ENCODE measurements at regions not wholly inside any gene's neighbourhood (a gene's known extent, or its start where the extent isn't known, plus 50 kb on each side); places are given as distances from the start of the nearest gene placed in this dataset.

DNA sequence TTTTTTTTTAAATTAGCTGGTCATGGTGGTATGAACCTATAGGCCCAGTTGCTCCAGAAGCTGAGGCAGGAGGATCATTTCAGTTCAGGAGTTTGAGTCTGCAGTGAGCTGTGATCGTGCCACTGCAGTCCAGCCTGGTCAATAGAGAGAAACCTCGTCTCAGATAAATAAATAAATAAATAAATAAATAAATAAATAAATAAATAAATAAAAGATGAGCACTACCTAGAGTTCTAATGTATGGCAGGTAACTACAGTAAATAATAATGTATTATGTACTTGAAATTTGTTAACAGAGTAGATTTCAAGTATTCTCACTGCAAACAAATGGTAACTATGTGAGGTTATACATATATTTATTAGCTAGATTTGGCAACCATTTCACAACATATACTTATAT is 697.9 kb upstream of the ID2 start:
- no peak for TF ChIP-seq EZH2 (IDR thresholded peaks at IDR 0.05; ENCODE audit: borderline replicate concordance, low read depth, low read length, poor library complexity, severe bottlenecking)
- TF ChIP-seq, protein P1, sequence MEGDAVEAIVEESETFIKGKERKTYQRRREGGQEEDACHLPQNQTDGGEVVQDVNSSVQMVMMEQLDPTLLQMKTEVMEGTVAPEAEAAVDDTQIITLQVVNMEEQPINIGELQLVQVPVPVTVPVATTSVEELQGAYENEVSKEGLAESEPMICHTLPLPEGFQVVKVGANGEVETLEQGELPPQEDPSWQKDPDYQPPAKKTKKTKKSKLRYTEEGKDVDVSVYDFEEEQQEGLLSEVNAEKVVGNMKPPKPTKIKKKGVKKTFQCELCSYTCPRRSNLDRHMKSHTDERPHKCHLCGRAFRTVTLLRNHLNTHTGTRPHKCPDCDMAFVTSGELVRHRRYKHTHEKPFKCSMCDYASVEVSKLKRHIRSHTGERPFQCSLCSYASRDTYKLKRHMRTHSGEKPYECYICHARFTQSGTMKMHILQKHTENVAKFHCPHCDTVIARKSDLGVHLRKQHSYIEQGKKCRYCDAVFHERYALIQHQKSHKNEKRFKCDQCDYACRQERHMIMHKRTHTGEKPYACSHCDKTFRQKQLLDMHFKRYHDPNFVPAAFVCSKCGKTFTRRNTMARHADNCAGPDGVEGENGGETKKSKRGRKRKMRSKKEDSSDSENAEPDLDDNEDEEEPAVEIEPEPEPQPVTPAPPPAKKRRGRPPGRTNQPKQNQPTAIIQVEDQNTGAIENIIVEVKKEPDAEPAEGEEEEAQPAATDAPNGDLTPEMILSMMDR (conservative IDR thresholded peaks at IDR 0.05; ENCODE audit: low read depth, low read length) = no peak
- no peaks in the 10 kb centered on the region for H3K36me3 ChIP-seq (ENCODE audit: insufficient read depth, low read length, poor library complexity, severe bottlenecking)
- peaks cover 9% of the 10 kb centered on the region for H3K9me3 ChIP-seq (ENCODE audit: low read depth, low read length, poor library complexity, severe bottlenecking)
- CTCF ChIA-PET = no interaction called here
- H3K4me3 ChIP-seq (ENCODE audit: low read depth, low read length, poor library complexity, severe bottlenecking) = no peak overlapping the region
- H3K27ac ChIP-seq (ENCODE audit: low read depth, low read length, poor library complexity, severe bottlenecking) = no peak overlapping the region
- no peaks in the 10 kb centered on the region for H3K27me3 ChIP-seq (replicated peaks; ENCODE audit: insufficient read depth, low read depth, low read length, poor library complexity)
- POLR2A ChIA-PET (ENCODE audit: low non-redundant PET) = no interaction called here
- intact Hi-C loops (cut with micrococcal nuclease; ENCODE audit: unreplicated experiment) = no loop called here
- BruUV-seq (replicated peaks) = no TSS peak
- no peaks in the 10 kb centered on the region for H3K4me1 ChIP-seq (ENCODE audit: insufficient read depth, low read length, poor library complexity, severe bottlenecking)
- no peak for DNase-seq (ENCODE audit: low spot score)

DNA sequence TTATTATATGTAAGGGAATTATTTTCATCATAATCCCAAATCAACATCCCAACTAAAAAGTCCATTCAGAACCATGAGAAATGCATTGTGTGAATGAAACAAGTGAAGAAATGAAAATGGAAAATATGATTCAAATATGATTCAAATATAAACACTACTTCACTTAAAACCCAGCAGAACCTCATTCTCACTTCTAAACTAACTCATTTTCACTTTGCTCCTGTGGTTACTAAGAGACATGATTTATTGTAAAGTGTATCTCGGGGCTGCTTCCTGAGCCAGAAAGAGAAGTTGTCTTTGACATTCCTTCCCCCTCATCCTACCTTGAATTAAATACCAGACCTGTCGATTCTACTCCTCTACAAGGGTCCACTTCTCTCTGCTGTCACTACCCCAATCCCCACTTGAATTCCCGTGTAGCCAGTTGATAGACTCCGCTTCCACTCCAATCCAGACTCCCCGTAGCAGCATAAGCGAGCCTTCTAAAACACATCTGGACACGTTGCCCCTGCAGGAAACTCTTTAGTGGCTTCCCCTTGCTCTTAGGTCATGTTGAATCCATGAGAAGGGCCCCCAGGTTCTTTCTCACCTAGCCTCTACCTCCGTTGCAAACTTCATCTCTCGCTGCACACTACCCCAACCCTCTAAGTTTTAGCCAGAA is 697.0 kb upstream of the ID2 start:
- no peaks in the 10 kb centered on the region for H3K36me3 ChIP-seq (ENCODE audit: insufficient read depth, low read length, poor library complexity, severe bottlenecking)
- H3K4me3 ChIP-seq (ENCODE audit: low read depth, low read length, poor library complexity, severe bottlenecking) = no peak overlapping the region
- TF ChIP-seq, protein P1 (conservative IDR thresholded peaks at IDR 0.05; ENCODE audit: low read depth, low read length) = no peak
- no peak for TF ChIP-seq EZH2 (IDR thresholded peaks at IDR 0.05; ENCODE audit: borderline replicate concordance, low read depth, low read length, poor library complexity, severe bottlenecking)
- no peak overlapping the region for H3K27ac ChIP-seq (ENCODE audit: low read depth, low read length, poor library complexity, severe bottlenecking)
- ChIA-PET POLR2A (ENCODE audit: low non-redundant PET) (no interaction called here), CTCF (no interaction called here)
- BruUV-seq (replicated peaks) = no TSS peak
- intact Hi-C loops (cut with micrococcal nuclease; ENCODE audit: unreplicated experiment) = no loop called here
- DNase-seq (ENCODE audit: low spot score) = no peak
- H3K9me3 ChIP-seq (ENCODE audit: low read depth, low read length, poor library complexity, severe bottlenecking) = peaks cover 9% of the 10 kb centered on the region
- H3K4me1 ChIP-seq (ENCODE audit: insufficient read depth, low read length, poor library complexity, severe bottlenecking) = no peaks in the 10 kb centered on the region
- no peaks in the 10 kb centered on the region for H3K27me3 ChIP-seq (replicated peaks; ENCODE audit: insufficient read depth, low read depth, low read length, poor library complexity)

DNA sequence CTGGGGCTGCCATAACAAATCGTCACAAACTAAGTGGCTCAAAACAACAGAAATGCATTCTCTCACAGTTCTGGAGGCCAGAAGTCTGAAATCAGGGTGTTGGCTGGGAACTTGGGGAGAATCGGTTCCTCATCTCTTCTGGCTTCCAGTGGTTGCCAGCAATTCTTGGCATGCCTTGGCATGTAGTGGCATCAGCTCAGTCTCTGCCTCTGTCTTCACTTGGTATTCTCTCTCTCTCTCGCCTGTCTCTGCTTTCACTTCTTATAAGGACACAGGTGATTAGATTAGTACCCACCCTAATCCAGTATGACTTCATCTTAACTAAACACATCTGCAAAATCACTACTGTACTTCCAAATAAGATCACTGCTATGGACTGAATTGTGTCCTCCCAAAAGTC is 695.4 kb upstream of the ID2 start:
- CTCF ChIA-PET = no interaction called here

More for the DNA sequence above, 695.4 kb upstream of the ID2 start:
- no peak for DNase-seq (ENCODE audit: low spot score)
- Histone ChIP-seq H3K27ac (ENCODE audit: low read depth, low read length, poor library complexity, severe bottlenecking) (no peak overlapping the region), H3K4me1 (ENCODE audit: insufficient read depth, low read length, poor library complexity, severe bottlenecking) (no peaks in the 10 kb centered on the region), H3K27me3 (replicated peaks; ENCODE audit: insufficient read depth, low read depth, low read length, poor library complexity) (no peaks in the 10 kb centered on the region), H3K36me3 (ENCODE audit: insufficient read depth, low read length, poor library complexity, severe bottlenecking) (no peaks in the 10 kb centered on the region), H3K9me3 (ENCODE audit: low read depth, low read length, poor library complexity, severe bottlenecking) (peaks cover 9% of the 10 kb centered on the region), H3K4me3 (ENCODE audit: low read depth, low read length, poor library complexity, severe bottlenecking) (no peak overlapping the region)
- intact Hi-C loops (cut with micrococcal nuclease; ENCODE audit: unreplicated experiment) = no loop called here
- POLR2A ChIA-PET (ENCODE audit: low non-redundant PET) = no interaction called here
- TF ChIP-seq, protein P1 (conservative IDR thresholded peaks at IDR 0.05; ENCODE audit: low read depth, low read length) = no peak
- TF ChIP-seq EZH2 (IDR thresholded peaks at IDR 0.05; ENCODE audit: borderline replicate concordance, low read depth, low read length, poor library complexity, severe bottlenecking) = no peak
- BruUV-seq (replicated peaks) = no TSS peak
